Activated CD8-positive, alpha-beta T cell treated with anti-CD3 and anti-CD28 coated beads for 36 hours (primary cell): ENCODE measurements at regions not wholly inside any gene's neighbourhood (a gene's known extent, or its start where the extent isn't known, plus 50 kb on each side); places are given as distances from the start of the nearest gene placed in this dataset.

Source experiments
- ATAC-seq: fragments of 200-7000 bp; cut with Tn5 transposase; one replicate; pipeline ENCODE4 v1.10.0; 2021; ENCODE audit warnings: mild to moderate bottlenecking, moderate library complexity
- CTCF ChIA-PET: fragments of 350-600 bp; sonication (Branson Sonifier 250); formaldehyde crosslinking; loops from one replicate; lab custom pipeline; 2021; ENCODE audit warnings: antibody characterized with exemption; lab: Charles Lee
- POLR2A ChIA-PET: fragments of 350-600 bp; sonication (Branson Sonifier 250); formaldehyde crosslinking; loops from one replicate; lab custom pipeline; 2021; ENCODE audit warnings: antibody characterized with exemption; lab: Charles Lee
- DNase-seq: peaks from one replicate; pipeline ENCODE4 v3.0.0-alpha.2; 2020
- H3K27ac Mint-ChIP-seq: one replicate; pipeline ENCODE4 v1.8.0; 2021; ENCODE audit warnings: mild to moderate bottlenecking, mixed read lengths
- H3K27me3 Mint-ChIP-seq: one replicate; pipeline ENCODE4 v1.8.0; 2021; ENCODE audit warnings: mixed read lengths
- H3K36me3 Mint-ChIP-seq: one replicate; pipeline ENCODE4 v1.8.0; 2021; ENCODE audit warnings: low read depth, mixed read lengths
- H3K4me1 Mint-ChIP-seq: one replicate; pipeline ENCODE4 v1.8.0; 2021; ENCODE audit warnings: low read depth, mixed read lengths
- H3K4me3 Mint-ChIP-seq: one replicate; pipeline ENCODE4 v1.8.0; 2021; ENCODE audit warnings: mild to moderate bottlenecking, moderate library complexity, mixed read lengths
- H3K9me3 Mint-ChIP-seq: one replicate; pipeline ENCODE4 v1.8.0; 2021; ENCODE audit warnings: mixed read lengths
- CTCF ChIP-seq: fragments of 200-600 bp; IDR thresholded peaks from one replicate; pipeline ENCODE4 v1.8.0; 2022; ENCODE audit warnings: antibody characterized with exemption, mild to moderate bottlenecking
- intact Hi-C: fragments of 100-400 bp; cut with micrococcal nuclease; formaldehyde crosslinking; loops from one replicate; pipeline ENCODE4 v1.10.0; 2022

GRCh38 chr11:91813263-91813662 is 411.4 kb upstream of the FAT3 start:
- Mint-ChIP-seq H3K4me1 (no peaks in the 10 kb centered on the region), H3K27me3 (no peaks in the 10 kb centered on the region), H3K27ac (no peak overlapping the region), H3K9me3 (peaks cover 1% of the 10 kb centered on the region), H3K4me3 (no peak overlapping the region), H3K36me3 (no peaks in the 10 kb centered on the region)
- no peak for ATAC-seq
- intact Hi-C loops = no loop called here
- ChIA-PET POLR2A (no interaction called here), CTCF (no interaction called here)
- DNase-seq = no peak
- no peak for TF ChIP-seq CTCF

- Mint-ChIP-seq H3K27ac (no peak overlapping the region), H3K4me3 (no peak overlapping the region), H3K27me3 (no peaks in the 10 kb centered on the region), H3K36me3 (no peaks in the 10 kb centered on the region), H3K9me3 (peaks cover 1% of the 10 kb centered on the region), H3K4me1 (no peaks in the 10 kb centered on the region)
- no peak for ATAC-seq
- ChIA-PET CTCF (no interaction called here), POLR2A (no interaction called here)
- intact Hi-C loops = no loop called here
- DNase-seq = no peak
- TF ChIP-seq CTCF = no peak
These were observed 413.7 kb upstream of the FAT3 start for GRCh38 chr11:91810871-91811270.

GRCh38 chr11:91805293-91805692 is 419.3 kb upstream of the FAT3 start:
- ChIA-PET CTCF (no interaction called here), POLR2A (no interaction called here)
- intact Hi-C loops = no loop called here
- H3K4me1 Mint-ChIP-seq = no peaks in the 10 kb centered on the region
- no peak overlapping the region for H3K27ac Mint-ChIP-seq
- H3K36me3 Mint-ChIP-seq = no peaks in the 10 kb centered on the region
- DNase-seq (no peak), ATAC-seq (no peak)
- no peaks in the 10 kb centered on the region for H3K27me3 Mint-ChIP-seq
- no peak for TF ChIP-seq CTCF
- H3K4me3 Mint-ChIP-seq = no peak overlapping the region
- H3K9me3 Mint-ChIP-seq = peaks cover 2% of the 10 kb centered on the region

GRCh38 chr11:91804042-91804441 is 420.6 kb upstream of the FAT3 start:
- no peak overlapping the region for H3K4me3 Mint-ChIP-seq
- ChIA-PET POLR2A (no interaction called here), CTCF (no interaction called here)
- H3K9me3 Mint-ChIP-seq = peaks cover 2% of the 10 kb centered on the region
- DNase-seq (no peak), ATAC-seq (no peak)
- no peak for TF ChIP-seq CTCF
- H3K27ac Mint-ChIP-seq = no peak overlapping the region
- H3K4me1 Mint-ChIP-seq = no peaks in the 10 kb centered on the region
- no peaks in the 10 kb centered on the region for H3K27me3 Mint-ChIP-seq
- H3K36me3 Mint-ChIP-seq = no peaks in the 10 kb centered on the region
- intact Hi-C loops = no loop called here

- ChIA-PET CTCF (no interaction called here), POLR2A (no interaction called here)
- no peaks in the 10 kb centered on the region for H3K36me3 Mint-ChIP-seq
- H3K4me1 Mint-ChIP-seq = no peaks in the 10 kb centered on the region
- no peak for TF ChIP-seq CTCF
- H3K27ac Mint-ChIP-seq = no peak overlapping the region
- H3K27me3 Mint-ChIP-seq = no peaks in the 10 kb centered on the region
- peaks cover 2% of the 10 kb centered on the region for H3K9me3 Mint-ChIP-seq
- H3K4me3 Mint-ChIP-seq = no peak overlapping the region
- ATAC-seq (no peak), DNase-seq (no peak)
- intact Hi-C loops = no loop called here
These were observed 422.1 kb upstream of the FAT3 start for GRCh38 chr11:91802475-91802874.
